PC-9 (cell line): ENCODE measurements at regions not wholly inside any gene's neighbourhood (a gene's known extent, or its start where the extent isn't known, plus 50 kb on each side); places are given as distances from the start of the nearest gene placed in this dataset.

Source experiments
- BruUV-seq: library from RNA; stranded (reverse); fragments of 400-500 nt; replicated peaks from 2 replicates; lab custom pipeline; 2021; lab: Mats Ljungman, UMichigan
- CTCF ChIA-PET: fragments of 300-600 bp; sonication (Branson Sonifier 250); formaldehyde crosslinking; loops from one replicate; lab custom pipeline; 2022; ENCODE audit warnings: antibody characterized with exemption; lab: Charles Lee
- POLR2A ChIA-PET: fragments of 300-600 bp; sonication (Branson Sonifier 250); formaldehyde crosslinking; loops from one replicate; lab custom pipeline; 2022; ENCODE audit warnings: antibody characterized with exemption; ENCODE audit not compliant: unreplicated experiment; lab: Charles Lee
- DNase-seq, 2 experiments: peaks; one replicate each; pipeline versions ENCODE4 v3.0.0 to v3.0.0-alpha.2; 2015 to 2022; ENCODE audit warnings: mixed read lengths in 1 of 2
- H2AFZ ChIP-seq: fragments of 200-600 bp; sonication (generic); 2 replicates; pipeline ENCODE4 v1.8.1; 2017; ENCODE audit warnings: antibody characterized with exemption
- H3F3A ChIP-seq: fragments of 200-600 bp; sonication (generic); 2 replicates; pipeline ENCODE4 v1.8.1; 2017; ENCODE audit warnings: antibody characterized with exemption, mild to moderate bottlenecking, low read depth; ENCODE audit not compliant: insufficient read depth
- H3K27ac ChIP-seq: fragments of 200-600 bp; sonication (generic); 2 replicates; pipeline ENCODE4 v1.6.1; 2016; ENCODE audit warnings: mixed run types
- H3K27me3 ChIP-seq: fragments of 200-600 bp; sonication (generic); 2 replicates; pipeline ENCODE4 v1.6.1; 2016; ENCODE audit warnings: low read depth, mixed run types; ENCODE audit not compliant: insufficient read depth
- H3K36me3 ChIP-seq: fragments of 200-600 bp; sonication (generic); 2 replicates; pipeline ENCODE4 v1.6.1; 2016; ENCODE audit warnings: low read depth, mixed run types
- H3K4me1 ChIP-seq: fragments of 200-600 bp; sonication (generic); replicated peaks from 2 replicates; pipeline ENCODE4 v1.6.1; 2016; ENCODE audit warnings: mixed run types; ENCODE audit not compliant: insufficient read depth
- H3K4me2 ChIP-seq: fragments of 200-600 bp; sonication (generic); 2 replicates; pipeline ENCODE4 v1.6.1; 2017; ENCODE audit warnings: mixed run types
- H3K4me3 ChIP-seq: fragments of 200-600 bp; sonication (generic); 2 replicates; pipeline ENCODE4 v1.6.1; 2016; ENCODE audit warnings: mixed run types
- H3K79me2 ChIP-seq: fragments of 200-600 bp; sonication (generic); 2 replicates; pipeline ENCODE4 v1.6.1; 2017; ENCODE audit warnings: low read depth, mixed run types
- H3K9me2 ChIP-seq: fragments of 200-600 bp; sonication (generic); 2 replicates; pipeline ENCODE4 v1.8.1; 2017; ENCODE audit warnings: mild to moderate bottlenecking; ENCODE audit not compliant: insufficient read depth
- H3K9me3 ChIP-seq: fragments of 200-600 bp; sonication (generic); 2 replicates; pipeline ENCODE4 v1.8.1; 2016; ENCODE audit warnings: low read depth; ENCODE audit not compliant: insufficient read depth
- H4K20me1 ChIP-seq: fragments of 200-600 bp; sonication (generic); 2 replicates; pipeline ENCODE4 v1.8.1; 2017; ENCODE audit not compliant: insufficient read depth
- CTCF ChIP-seq: fragments of 200-600 bp; sonication (generic); conservative IDR thresholded peaks from 2 replicates; pipeline ENCODE4 v1.6.1; 2017; ENCODE audit warnings: mixed run types, antibody characterized with exemption, mild to moderate bottlenecking, moderate library complexity
- EZH2 ChIP-seq: fragments of 200-600 bp; sonication (generic); IDR thresholded peaks from 2 replicates; pipeline ENCODE4 v1.8.0; 2017; ENCODE audit warnings: antibody characterized with exemption, low read depth
- intact Hi-C: fragments of 100-400 bp; cut with micrococcal nuclease; formaldehyde crosslinking; loops from one replicate; pipeline ENCODE4 v1.10.0; 2022; ENCODE audit not compliant: unreplicated experiment

GRCh38 chr17:65455154-65455971 is 106.1 kb downstream of the AXIN2 start:
- intact Hi-C loops = no loop called here
- no peak for DNase-seq
- TF ChIP-seq CTCF (no peak), EZH2 (no peak)
- Histone ChIP-seq H3K4me3 (no peak overlapping the region), H3K9me3 (no peaks in the 10 kb centered on the region; the same call in 1 of the 2 replicates), H3K27ac (no peak overlapping the region), H3K27me3 (no peaks in the 10 kb centered on the region), H2AFZ (no peak overlapping the region), H3F3A (peaks cover 4% of the 10 kb centered on the region; the same call in 1 of the 2 replicates), H3K9me2 (no peaks in the 10 kb centered on the region), H3K4me1 (peaks cover 9% of the 10 kb centered on the region), H3K79me2 (no peaks in the 10 kb centered on the region), H3K4me2 (no peak overlapping the region), H4K20me1 (no peaks in the 10 kb centered on the region), H3K36me3 (no peaks in the 10 kb centered on the region)
- CTCF ChIA-PET = no interaction called here
- POLR2A ChIA-PET = interaction anchor here (0.6 kb wide), 2 partner anchors 85 to 1620 kb away, joined by 7 to 9 read pairs; no protein-coding TSS in a partner anchor
- BruUV-seq = no TSS peak

- H4K20me1 ChIP-seq = no peaks in the 10 kb centered on the region
- no peak overlapping the region for H2AFZ ChIP-seq
- no peaks in the 10 kb centered on the region for H3K79me2 ChIP-seq
- H3K4me2 ChIP-seq = no peak overlapping the region
- H3K9me3 ChIP-seq = no peaks in the 10 kb centered on the region; the same call in 1 of the 2 replicates
- no peaks in the 10 kb centered on the region for H3K36me3 ChIP-seq
- H3K27ac ChIP-seq = no peak overlapping the region
- no TSS peak for BruUV-seq
- intact Hi-C loops = no loop called here
- no peaks in the 10 kb centered on the region for H3F3A ChIP-seq
- ChIA-PET CTCF (no interaction called here), POLR2A (no interaction called here)
- H3K27me3 ChIP-seq = no peaks in the 10 kb centered on the region
- TF ChIP-seq EZH2 (no peak), CTCF (no peak)
- no peaks in the 10 kb centered on the region for H3K9me2 ChIP-seq
- no peak overlapping the region for H3K4me3 ChIP-seq
- H3K4me1 ChIP-seq = no peaks in the 10 kb centered on the region
- DNase-seq = peak in 1 of 2 experiments; percentile 65
Measured at GRCh38 chr17:65453204-65453931, 108.1 kb downstream of the AXIN2 start.

- H3K4me1 ChIP-seq = no peaks in the 10 kb centered on the region
- no TSS peak for BruUV-seq
- POLR2A ChIA-PET = no interaction called here
Measured at GRCh38 chr17:65449495-65449894, 112.0 kb downstream of the AXIN2 start.

More at GRCh38 chr17:65449495-65449894, 112.0 kb downstream of the AXIN2 start:
- no peak for DNase-seq
- Histone ChIP-seq H3K36me3 (no peaks in the 10 kb centered on the region), H3K9me3 (no peaks in the 10 kb centered on the region; the same call in 1 of the 2 replicates), H3K4me2 (no peak overlapping the region), H3K9me2 (no peaks in the 10 kb centered on the region), H3K4me3 (no peak overlapping the region), H3F3A (no peaks in the 10 kb centered on the region), H2AFZ (no peak overlapping the region), H3K79me2 (no peaks in the 10 kb centered on the region), H3K27ac (no peak overlapping the region), H3K27me3 (no peaks in the 10 kb centered on the region), H4K20me1 (no peaks in the 10 kb centered on the region)
- intact Hi-C loops = no loop called here
- TF ChIP-seq EZH2 (no peak), CTCF (no peak)
- CTCF ChIA-PET = no interaction called here
